Stimulated activated CD4-positive, alpha-beta T cell treated with anti-CD3 and anti-CD28 coated beads, TNF-alpha, amount 100 ng/mL, for 24 hours (primary cell): ENCODE measurements at regions not wholly inside any gene's neighbourhood (a gene's known extent, or its start where the extent isn't known, plus 50 kb on each side); places are given as distances from the start of the nearest gene placed in this dataset.

ENCODE experiments used
- DNase-seq, 3 experiments: peaks; one replicate each; pipeline ENCODE4 v3.0.0-alpha.2; 2020; ENCODE audit warnings: low read depth in 3 of 3

- no peak for DNase-seq
Observed at GRCh38 chr11:116302756-116303155, 470.0 kb downstream of the BUD13 start.

DNA sequence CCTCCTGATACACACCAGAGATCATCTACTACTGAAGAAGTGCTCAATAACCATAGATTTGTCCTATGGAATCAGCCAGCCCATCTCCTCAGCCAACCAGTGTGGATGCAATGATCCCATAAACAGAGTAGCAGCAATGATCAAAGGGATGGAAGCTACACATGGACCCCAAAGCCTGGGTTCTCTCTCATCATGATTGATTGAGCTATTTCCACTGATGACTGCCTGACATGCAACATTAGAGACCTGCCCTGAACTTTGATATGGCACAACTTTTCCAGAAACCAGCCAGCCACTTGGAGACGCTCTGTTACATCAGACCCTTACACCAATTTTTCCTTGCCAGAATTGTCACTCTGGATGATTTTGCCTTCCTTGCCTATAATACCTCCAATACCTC lies 471.6 kb downstream of the BUD13 start:
- DNase-seq, result no peak

- no peak for DNase-seq
Observed at GRCh38 chr11:116300232-116300631, 472.6 kb downstream of the BUD13 start.

- DNase-seq, result no peak
Observed at GRCh38 chr11:116294630-116295029, 478.2 kb downstream of the BUD13 start.

- DNase-seq, result no peak
Observed at GRCh38 chr11:116287866-116288265, 484.9 kb downstream of the BUD13 start.

- no peak for DNase-seq
Observed at GRCh38 chr11:116285026-116285425, 487.8 kb downstream of the BUD13 start.

DNA sequence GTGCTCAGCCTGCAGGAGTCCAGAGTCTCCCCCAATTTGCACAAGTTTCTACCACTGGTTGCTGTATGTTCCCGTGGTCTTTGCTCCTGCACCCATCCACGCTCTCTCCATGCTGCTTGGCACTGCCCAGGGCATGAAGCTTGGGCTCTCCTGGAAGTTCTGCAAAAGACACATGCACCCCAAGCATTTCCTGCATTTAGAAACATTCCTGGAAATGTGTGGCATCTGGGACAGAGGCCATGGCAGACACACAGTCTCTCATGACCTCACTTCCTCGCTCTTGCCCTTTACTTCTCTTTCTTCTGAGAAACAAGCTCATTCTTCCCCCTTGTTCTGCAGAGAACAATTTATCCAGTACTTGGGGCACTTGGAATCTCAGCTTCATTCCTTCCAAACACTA lies 489.5 kb downstream of the BUD13 start:
- DNase-seq, result no peak

- DNase-seq, result no peak
Observed at GRCh38 chr11:116282481-116282880, 490.3 kb downstream of the BUD13 start.

DNA sequence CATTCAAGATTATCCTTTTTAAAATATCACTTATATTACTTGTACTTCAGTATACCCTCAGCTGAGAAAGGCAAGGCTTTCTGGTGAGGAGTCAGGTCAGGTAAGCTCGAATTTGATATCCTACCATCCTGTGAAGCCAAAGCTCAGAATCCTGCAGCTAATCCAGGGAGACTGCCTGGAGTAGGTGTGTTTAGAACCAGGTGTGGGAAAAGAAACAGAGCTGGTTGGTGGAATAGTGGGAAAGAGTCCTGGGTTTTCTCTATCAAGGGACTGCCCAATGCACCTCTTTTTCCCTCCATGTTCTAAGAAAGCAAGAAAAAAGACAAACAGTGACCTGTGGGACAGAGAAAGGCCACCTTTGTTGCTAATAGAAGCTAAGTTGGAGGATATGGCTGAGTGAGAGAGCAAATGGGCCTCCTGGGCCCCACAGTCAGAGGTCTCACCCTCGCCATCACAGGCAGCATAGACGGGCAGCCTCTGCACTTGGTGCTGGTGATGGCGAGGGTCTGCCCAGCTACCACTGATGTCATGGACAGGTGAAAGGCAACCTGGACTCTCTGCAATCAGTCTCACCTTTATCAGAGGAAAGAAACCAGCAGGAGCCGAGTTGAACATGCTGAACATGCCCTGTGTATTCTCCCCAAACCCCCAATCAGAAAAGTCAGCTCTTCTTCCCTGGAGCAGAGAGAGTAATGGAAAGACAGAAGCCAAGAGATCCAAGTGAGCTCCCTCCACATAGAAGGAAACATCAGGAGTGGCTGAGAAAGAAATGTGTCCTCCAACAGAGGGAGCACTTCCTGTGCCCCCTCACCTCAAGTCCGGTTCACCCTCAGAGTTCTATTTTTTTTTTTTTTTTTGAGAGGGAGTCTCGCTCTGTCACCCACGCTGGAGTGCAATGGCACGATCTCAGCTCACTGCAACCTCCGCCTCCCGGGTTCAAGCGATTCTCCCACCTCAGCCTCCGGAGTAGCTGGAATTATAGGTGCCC lies 491.3 kb downstream of the BUD13 start:
- DNase-seq, result no peak

GRCh38 chr11:116279511-116279910 lies 493.3 kb downstream of the BUD13 start:
- no peak for DNase-seq

- DNase-seq, result no peak
Observed at GRCh38 chr11:116278076-116278475, 494.7 kb downstream of the BUD13 start.

DNA sequence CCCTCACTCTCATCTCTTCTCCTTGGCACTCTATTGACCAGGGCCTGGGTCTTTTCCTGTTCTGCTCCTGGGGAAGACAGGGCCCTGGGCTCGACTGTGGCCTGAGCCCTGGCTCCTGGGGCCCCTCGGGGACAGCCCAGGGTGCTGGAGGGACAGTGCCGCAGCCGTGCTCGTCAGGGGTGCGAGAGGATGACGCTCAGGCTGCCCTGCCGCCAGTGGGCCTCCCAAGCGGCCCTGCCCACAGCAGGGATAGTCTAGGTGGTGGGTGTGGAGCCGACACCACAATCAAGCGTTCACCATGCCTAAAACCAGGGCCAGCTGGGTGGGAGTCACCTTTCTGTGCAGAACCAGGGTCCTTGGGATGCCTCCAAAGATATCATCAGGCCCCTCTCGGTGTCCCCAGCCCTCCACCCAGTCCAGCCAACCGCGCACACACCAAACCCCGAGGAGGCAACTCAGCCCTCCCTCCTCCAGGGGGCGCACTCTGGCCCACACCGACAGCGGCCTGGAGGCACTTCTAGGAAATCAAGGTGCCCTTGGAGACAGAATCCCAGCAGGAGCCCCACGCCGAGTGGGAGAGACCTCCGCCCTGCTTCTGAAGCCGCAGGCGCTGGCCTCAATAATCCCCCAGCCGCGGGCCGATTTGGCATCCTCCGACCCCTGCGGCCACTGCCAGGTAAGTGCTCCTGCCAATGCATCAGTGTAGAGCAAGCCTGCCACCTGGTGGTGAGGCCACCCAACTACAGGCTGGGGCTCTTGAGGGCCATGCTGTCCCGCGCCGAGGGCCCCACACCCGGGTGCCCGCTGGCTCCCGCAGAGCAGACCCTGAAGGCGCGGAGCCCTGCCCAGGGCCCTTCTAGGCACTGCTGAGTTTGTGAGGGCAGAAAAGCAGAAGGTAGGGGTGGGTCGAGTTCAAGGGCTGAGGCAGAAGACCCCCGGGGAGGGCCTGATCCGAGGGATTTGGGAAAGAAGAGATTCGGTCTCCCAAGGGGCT lies 496.4 kb downstream of the BUD13 start:
- DNase-seq, result peak; percentile 46 to 78 (median 49)

- DNase-seq, result no peak
Observed at GRCh38 chr11:116275635-116276034, 497.2 kb downstream of the BUD13 start.

DNA sequence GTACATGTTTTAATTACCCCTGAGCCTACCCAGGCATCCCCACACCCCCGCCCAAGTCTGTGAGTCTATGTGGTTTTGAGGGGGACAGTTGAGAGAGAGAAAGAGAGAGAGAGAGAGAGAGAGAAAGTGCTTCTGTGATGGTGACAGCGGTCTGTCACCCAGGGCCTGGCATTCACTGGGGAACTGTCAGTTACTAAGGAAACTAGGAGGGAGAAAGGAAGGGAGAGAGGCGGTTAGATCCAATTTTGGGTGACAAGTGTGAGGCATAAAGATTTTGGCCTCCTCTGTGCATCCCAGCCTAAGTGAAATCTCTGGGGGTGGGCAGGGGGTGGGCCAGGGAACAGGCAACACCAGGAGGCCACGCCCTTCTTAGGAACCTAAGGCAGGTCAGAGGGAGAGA lies 498.3 kb downstream of the BUD13 start:
- no peak for DNase-seq

DNA sequence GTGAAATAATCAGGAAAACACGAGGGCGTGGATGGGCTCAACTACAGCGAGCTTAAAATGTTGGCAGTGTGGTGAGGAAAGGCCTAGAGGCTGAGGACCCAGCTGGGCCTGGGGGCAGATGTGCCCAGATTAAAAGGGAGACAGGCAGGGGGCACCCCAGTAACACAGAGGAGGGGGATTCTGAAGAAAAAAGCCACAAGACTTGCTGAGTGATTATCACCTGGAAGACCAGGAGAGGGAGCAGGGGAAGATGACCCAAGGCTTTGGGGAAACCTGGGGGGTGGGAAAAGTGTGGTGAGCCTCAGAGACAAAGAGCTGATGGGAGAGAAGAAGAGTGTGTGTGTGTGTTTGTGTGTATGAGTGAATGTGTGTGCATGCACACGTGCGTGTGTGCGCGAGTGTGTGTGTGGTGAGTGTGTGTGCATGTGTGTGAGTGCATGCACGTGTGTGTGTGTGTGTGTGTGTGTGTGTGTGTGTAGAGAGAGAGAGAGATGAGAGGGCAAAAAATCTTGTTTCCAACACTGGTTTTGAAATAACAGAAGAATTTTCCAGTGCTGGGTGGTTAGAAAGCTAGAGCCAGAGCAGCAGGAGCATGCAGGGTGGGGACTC lies 500.5 kb downstream of the BUD13 start:
- DNase-seq, result no peak

GRCh38 chr11:116271479-116271878 lies 501.3 kb downstream of the BUD13 start:
- no peak for DNase-seq

DNA sequence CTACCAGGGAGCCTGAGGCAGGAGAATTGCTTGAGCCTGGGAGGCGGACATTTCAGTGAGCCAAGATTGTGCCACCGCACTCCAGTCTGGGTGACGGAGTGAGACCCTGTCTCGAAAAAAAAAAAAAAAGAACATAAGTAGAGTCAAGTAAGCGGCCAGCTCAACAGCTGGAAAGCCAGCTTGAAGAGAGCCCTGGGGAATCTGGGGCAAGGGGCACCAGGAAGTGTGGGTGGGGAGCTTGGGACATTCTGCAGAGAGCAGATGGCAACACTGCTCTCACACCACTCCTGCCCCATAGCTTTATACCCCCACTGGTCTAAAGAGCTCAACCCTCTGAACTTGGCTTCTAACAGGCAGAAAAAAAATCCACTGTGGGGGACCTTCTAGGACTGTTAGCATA lies 505.6 kb downstream of the BUD13 start:
- no peak for DNase-seq

- no peak for DNase-seq
Observed at GRCh38 chr11:116263770-116264169, 509.0 kb downstream of the BUD13 start.

- DNase-seq, result no peak
Observed at GRCh38 chr11:116263019-116263418, 509.8 kb downstream of the BUD13 start.

DNA sequence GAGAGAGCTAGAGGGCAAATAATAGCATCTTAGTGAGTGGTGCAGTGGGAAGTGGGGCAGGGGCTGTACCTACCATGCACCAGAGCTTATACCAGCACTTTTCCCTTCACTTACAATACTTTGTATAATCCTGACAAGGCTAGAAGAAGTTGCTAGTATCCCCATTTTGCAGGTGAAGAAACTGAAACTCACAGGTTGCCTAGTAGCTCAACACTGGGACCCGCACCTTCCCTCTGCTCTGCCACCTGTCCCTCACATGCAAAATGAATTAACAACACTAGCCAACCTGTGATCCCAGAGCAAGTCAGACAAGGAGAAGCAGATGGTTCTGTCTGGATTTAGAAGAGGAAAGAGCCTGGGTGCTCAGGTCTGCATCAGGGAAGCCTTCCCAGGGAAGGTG lies 510.4 kb downstream of the BUD13 start:
- DNase-seq, result no peak

- no peak for DNase-seq
Observed at GRCh38 chr11:116261606-116262005, 511.2 kb downstream of the BUD13 start.

DNA sequence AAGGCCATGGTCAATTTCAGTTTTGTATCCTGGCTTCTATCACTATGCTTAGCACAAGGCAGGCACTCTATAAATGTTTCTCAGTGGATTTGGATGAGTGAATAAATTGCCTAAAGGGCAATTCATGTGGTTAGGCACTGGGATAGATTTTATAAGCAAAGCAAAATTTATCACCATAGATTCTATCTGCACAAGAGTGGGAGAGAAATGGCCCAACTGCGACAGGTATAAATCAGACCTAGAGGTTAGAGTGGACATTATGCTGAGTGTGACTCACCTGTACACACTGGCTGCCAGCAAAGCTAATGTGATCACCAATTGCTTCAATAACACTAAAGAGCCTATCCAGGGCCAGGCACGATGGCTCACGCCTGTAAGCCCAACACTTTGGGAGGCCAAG lies 514.0 kb downstream of the BUD13 start:
- no peak for DNase-seq
